ENCODE measurements at regions not wholly inside any gene's neighbourhood (a gene's known extent, or its start where the extent isn't known, plus 50 kb on each side); places are given as distances from the start of the nearest gene placed in this dataset.

DNA sequence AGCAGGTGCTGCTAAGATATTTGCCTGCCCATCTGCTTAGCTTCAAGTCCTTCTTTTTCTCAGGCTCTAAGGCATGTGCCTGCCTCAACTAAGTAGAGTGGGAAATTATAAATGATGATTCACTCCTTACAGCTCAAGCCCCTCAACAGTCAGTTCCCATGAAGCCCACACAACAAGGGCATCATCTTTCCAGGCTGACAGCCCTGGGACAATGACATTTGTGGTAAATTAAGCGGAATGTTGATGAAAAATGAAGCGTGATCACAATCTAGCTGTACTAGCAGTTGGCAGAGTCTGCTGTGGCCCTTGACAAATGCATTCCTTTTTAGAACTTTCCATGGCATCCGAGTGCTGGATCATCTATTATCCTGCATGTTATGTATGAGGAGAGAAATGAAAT lies 548.6 kb downstream of the KIF4B start:
- TF ChIP-seq ZFP3 (CRISPR knock-in tag; IDR thresholded peaks at IDR 0.05), result no peak
- TF ChIP-seq, protein P1, sequence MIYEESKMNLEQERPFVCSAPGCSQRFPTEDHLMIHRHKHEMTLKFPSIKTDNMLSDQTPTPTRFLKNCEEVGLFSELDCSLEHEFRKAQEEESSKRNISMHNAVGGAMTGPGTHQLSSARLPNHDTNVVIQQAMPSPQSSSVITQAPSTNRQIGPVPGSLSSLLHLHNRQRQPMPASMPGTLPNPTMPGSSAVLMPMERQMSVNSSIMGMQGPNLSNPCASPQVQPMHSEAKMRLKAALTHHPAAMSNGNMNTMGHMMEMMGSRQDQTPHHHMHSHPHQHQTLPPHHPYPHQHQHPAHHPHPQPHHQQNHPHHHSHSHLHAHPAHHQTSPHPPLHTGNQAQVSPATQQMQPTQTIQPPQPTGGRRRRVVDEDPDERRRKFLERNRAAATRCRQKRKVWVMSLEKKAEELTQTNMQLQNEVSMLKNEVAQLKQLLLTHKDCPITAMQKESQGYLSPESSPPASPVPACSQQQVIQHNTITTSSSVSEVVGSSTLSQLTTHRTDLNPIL (CRISPR knock-in tag; IDR thresholded peaks at IDR 0.05; ENCODE audit: low read depth), result no peak
- TF ChIP-seq RARB (CRISPR knock-in tag; IDR thresholded peaks at IDR 0.05), result no peak
- TF ChIP-seq PPARA (CRISPR knock-in tag; IDR thresholded peaks at IDR 0.05; ENCODE audit: borderline replicate concordance), result no peak
- TF ChIP-seq, protein P2, sequence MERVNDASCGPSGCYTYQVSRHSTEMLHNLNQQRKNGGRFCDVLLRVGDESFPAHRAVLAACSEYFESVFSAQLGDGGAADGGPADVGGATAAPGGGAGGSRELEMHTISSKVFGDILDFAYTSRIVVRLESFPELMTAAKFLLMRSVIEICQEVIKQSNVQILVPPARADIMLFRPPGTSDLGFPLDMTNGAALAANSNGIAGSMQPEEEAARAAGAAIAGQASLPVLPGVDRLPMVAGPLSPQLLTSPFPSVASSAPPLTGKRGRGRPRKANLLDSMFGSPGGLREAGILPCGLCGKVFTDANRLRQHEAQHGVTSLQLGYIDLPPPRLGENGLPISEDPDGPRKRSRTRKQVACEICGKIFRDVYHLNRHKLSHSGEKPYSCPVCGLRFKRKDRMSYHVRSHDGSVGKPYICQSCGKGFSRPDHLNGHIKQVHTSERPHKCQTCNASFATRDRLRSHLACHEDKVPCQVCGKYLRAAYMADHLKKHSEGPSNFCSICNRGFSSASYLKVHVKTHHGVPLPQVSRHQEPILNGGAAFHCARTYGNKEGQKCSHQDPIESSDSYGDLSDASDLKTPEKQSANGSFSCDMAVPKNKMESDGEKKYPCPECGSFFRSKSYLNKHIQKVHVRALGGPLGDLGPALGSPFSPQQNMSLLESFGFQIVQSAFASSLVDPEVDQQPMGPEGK (CRISPR knock-in tag; IDR thresholded peaks at IDR 0.05; ENCODE audit: borderline replicate concordance), result no peak
- TF ChIP-seq, protein P3, sequence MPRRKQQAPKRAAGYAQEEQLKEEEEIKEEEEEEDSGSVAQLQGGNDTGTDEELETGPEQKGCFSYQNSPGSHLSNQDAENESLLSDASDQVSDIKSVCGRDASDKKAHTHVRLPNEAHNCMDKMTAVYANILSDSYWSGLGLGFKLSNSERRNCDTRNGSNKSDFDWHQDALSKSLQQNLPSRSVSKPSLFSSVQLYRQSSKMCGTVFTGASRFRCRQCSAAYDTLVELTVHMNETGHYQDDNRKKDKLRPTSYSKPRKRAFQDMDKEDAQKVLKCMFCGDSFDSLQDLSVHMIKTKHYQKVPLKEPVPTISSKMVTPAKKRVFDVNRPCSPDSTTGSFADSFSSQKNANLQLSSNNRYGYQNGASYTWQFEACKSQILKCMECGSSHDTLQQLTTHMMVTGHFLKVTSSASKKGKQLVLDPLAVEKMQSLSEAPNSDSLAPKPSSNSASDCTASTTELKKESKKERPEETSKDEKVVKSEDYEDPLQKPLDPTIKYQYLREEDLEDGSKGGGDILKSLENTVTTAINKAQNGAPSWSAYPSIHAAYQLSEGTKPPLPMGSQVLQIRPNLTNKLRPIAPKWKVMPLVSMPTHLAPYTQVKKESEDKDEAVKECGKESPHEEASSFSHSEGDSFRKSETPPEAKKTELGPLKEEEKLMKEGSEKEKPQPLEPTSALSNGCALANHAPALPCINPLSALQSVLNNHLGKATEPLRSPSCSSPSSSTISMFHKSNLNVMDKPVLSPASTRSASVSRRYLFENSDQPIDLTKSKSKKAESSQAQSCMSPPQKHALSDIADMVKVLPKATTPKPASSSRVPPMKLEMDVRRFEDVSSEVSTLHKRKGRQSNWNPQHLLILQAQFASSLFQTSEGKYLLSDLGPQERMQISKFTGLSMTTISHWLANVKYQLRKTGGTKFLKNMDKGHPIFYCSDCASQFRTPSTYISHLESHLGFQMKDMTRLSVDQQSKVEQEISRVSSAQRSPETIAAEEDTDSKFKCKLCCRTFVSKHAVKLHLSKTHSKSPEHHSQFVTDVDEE (CRISPR knock-in tag; IDR thresholded peaks at IDR 0.05), result no peak
- TF ChIP-seq ZFP30 (CRISPR knock-in tag; IDR thresholded peaks at IDR 0.05), result no peak
- TF ChIP-seq ARNTL (CRISPR knock-in tag; IDR thresholded peaks at IDR 0.05; ENCODE audit: borderline replicate concordance, low read depth), result no peak
- TF ChIP-seq CSDC2 (CRISPR knock-in tag; IDR thresholded peaks at IDR 0.05), result no peak
- TF ChIP-seq ZNF70 (CRISPR knock-in tag; IDR thresholded peaks at IDR 0.05), result no peak
- TF ChIP-seq ZNF565 (CRISPR knock-in tag; conservative IDR thresholded peaks at IDR 0.05; ENCODE audit: low read depth), result no peak
- TF ChIP-seq BACH2 (CRISPR knock-in tag; IDR thresholded peaks at IDR 0.05; ENCODE audit: borderline replicate concordance), result no peak

Measured in SK-N-SH treated with all-trans-retinoic acid at 6 μM for 48 hours (cell line).